Uterus (tissue), 2 donors: ENCODE measurements at regions not wholly inside any gene's neighbourhood (a gene's known extent, or its start where the extent isn't known, plus 50 kb on each side); places are given as distances from the start of the nearest gene placed in this dataset.

Experiments
- POLR2A ChIP-seq, 2 donors: fragments of 450-650 bp; IDR thresholded peaks; one replicate each; pipeline ENCODE4 v1.6.1; 2016; ENCODE audit warnings: antibody characterized with exemption in 2 of 2, mild to moderate bottlenecking in 1 of 2, moderate library complexity in 1 of 2
- TF ChIP-seq, protein P1 (sequence below), 4 experiments: fragments of 200-600 bp in 2 of 4; fragments of 450-650 bp in 2 of 4; sonication (generic) in 2 of 4; IDR thresholded peaks; one replicate each; pipeline ENCODE4 v1.5.1; 2016 to 2019; ENCODE audit warnings: antibody characterized with exemption in 4 of 4, mild to moderate bottlenecking in 2 of 4, moderate library complexity in 1 of 4

DNA sequence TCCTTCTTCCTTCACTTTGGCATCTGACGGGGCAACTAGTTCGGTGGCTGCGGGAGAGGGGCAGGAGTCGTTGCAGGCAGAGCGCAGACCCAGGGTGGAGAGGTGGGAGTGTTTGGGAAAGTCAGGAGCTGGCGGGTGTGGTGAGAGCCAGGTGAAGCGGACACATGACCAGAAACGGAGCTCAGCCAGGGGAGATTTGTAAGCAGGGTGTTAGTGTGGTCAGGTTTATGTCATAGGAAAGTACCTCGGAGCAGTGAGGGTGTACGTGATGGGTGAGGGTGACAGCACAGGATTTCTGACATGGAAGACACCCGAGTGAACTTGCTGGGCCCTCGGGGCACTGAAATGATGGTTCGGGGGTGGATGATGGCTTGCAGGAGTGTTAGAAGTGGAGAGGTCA lies 247.4 kb upstream of the TPM1 start:
- no peak for TF ChIP-seq POLR2A (IDR thresholded peaks at IDR 0.05)
- TF ChIP-seq, protein P1, sequence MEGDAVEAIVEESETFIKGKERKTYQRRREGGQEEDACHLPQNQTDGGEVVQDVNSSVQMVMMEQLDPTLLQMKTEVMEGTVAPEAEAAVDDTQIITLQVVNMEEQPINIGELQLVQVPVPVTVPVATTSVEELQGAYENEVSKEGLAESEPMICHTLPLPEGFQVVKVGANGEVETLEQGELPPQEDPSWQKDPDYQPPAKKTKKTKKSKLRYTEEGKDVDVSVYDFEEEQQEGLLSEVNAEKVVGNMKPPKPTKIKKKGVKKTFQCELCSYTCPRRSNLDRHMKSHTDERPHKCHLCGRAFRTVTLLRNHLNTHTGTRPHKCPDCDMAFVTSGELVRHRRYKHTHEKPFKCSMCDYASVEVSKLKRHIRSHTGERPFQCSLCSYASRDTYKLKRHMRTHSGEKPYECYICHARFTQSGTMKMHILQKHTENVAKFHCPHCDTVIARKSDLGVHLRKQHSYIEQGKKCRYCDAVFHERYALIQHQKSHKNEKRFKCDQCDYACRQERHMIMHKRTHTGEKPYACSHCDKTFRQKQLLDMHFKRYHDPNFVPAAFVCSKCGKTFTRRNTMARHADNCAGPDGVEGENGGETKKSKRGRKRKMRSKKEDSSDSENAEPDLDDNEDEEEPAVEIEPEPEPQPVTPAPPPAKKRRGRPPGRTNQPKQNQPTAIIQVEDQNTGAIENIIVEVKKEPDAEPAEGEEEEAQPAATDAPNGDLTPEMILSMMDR (IDR thresholded peaks at IDR 0.05), result no peak
